HEK293 (cell line): ENCODE measurements at regions not wholly inside any gene's neighbourhood (a gene's known extent, or its start where the extent isn't known, plus 50 kb on each side); places are given as distances from the start of the nearest gene placed in this dataset.

Experiments used
- CTCF ChIA-PET: fragments of 350-600 bp; formaldehyde crosslinking; extraction: SDS; loops from one replicate; lab custom pipeline; 2021; ENCODE audit warnings: antibody characterized with exemption; lab: Yijun Ruan, JAX
- POLR2A ChIA-PET: fragments of 300-600 bp; formaldehyde crosslinking; extraction: SDS; loops from one replicate; lab custom pipeline; 2020; ENCODE audit warnings: antibody characterized with exemption, inconsistent platforms; lab: Yijun Ruan, JAX
- H3K27ac ChIP-seq: fragments of 200-500 bp; sonication (Bioruptor generic); 2 replicates; pipeline ENCODE4 v1.5.1; 2014; ENCODE audit warnings: low read depth, low read length, control low read depth, inconsistent platforms; ENCODE audit errors: extremely low read depth
- H3K36me3 ChIP-seq, 2 experiments: fragments of 200-500 bp in 1 of 2; sonication (Bioruptor generic) in 1 of 2; 1 replicate in 1 of 2; 2 replicates in 1 of 2; pipeline ENCODE4 v1.5.1; 2014 to 2017; ENCODE audit warnings: inconsistent platforms in 2 of 2, low read length in 2 of 2; ENCODE audit not compliant: control insufficient read depth in 2 of 2, insufficient read depth in 1 of 2
- H3K4me1 ChIP-seq: fragments of 200-500 bp; sonication (Bioruptor generic); 2 replicates; pipeline ENCODE4 v1.5.1; 2014; ENCODE audit warnings: mild to moderate bottlenecking, low read length, inconsistent platforms; ENCODE audit not compliant: control insufficient read depth, insufficient read depth
- H3K4me3 ChIP-seq: 2 replicates; pipeline ENCODE4 v1.5.1; 2011; ENCODE audit warnings: low read depth, mild to moderate bottlenecking, control low read depth, low read length, moderate library complexity
- H3K9me3 ChIP-seq: fragments of 200-500 bp; sonication (Bioruptor generic); 2 replicates; pipeline ENCODE4 v1.5.1; 2014; ENCODE audit warnings: low read depth, low read length, inconsistent platforms; ENCODE audit not compliant: control insufficient read depth, insufficient read depth
- HOXA7 ChIP-seq: sonication (generic); formaldehyde crosslinking; IDR thresholded peaks from 2 replicates; pipeline ENCODE4 v1.8.1; 2022; ENCODE audit warnings: missing genetic modification reagents, borderline replicate concordance
- MZF1 ChIP-seq: fragments of 450-650 bp; formaldehyde crosslinking; IDR thresholded peaks from 2 replicates; pipeline ENCODE4 v1.5.1; 2017; ENCODE audit warnings: missing biosample characterization, missing genetic modification characterization, borderline replicate concordance
- PRDM1 ChIP-seq: fragments of 450-650 bp; formaldehyde crosslinking; IDR thresholded peaks from 2 replicates; pipeline ENCODE4; 2016; ENCODE audit warnings: missing biosample characterization, missing genetic modification characterization
- SALL2 ChIP-seq: fragments of 450-650 bp; formaldehyde crosslinking; IDR thresholded peaks from 2 replicates; pipeline ENCODE4 v1.5.0; 2017; ENCODE audit warnings: missing biosample characterization, mild to moderate bottlenecking, missing genetic modification characterization, borderline replicate concordance
- YY2 ChIP-seq: fragments of 450-650 bp; formaldehyde crosslinking; IDR thresholded peaks from 2 replicates; pipeline ENCODE4 v1.5.1; 2016; ENCODE audit warnings: missing biosample characterization, missing genetic modification characterization
- ZBTB8A ChIP-seq: fragments of 450-650 bp; formaldehyde crosslinking; IDR thresholded peaks from 2 replicates; pipeline ENCODE4 v1.5.1; 2016; ENCODE audit warnings: missing biosample characterization, missing genetic modification characterization
- ZFP41 ChIP-seq: fragments of 450-650 bp; formaldehyde crosslinking; IDR thresholded peaks from 2 replicates; pipeline ENCODE4 v1.5.1; 2016; ENCODE audit warnings: missing biosample characterization, missing genetic modification characterization, borderline replicate concordance
- ZIC2 ChIP-seq: fragments of 450-650 bp; formaldehyde crosslinking; IDR thresholded peaks from 2 replicates; pipeline ENCODE4 v1.5.1; 2016; ENCODE audit warnings: missing biosample characterization, missing genetic modification characterization
- ZNF10 ChIP-seq: fragments of 450-650 bp; formaldehyde crosslinking; IDR thresholded peaks from 2 replicates; pipeline ENCODE4 v1.5.1; 2017; ENCODE audit warnings: missing biosample characterization, missing genetic modification characterization
- ZNF138 ChIP-seq: fragments of 450-650 bp; formaldehyde crosslinking; IDR thresholded peaks from 2 replicates; pipeline ENCODE4 v1.5.1; 2016; ENCODE audit warnings: missing biosample characterization, missing genetic modification characterization, borderline replicate concordance
- ZNF202 ChIP-seq: fragments of 450-650 bp; formaldehyde crosslinking; IDR thresholded peaks from 2 replicates; pipeline ENCODE4 v1.5.1; 2016; ENCODE audit warnings: missing biosample characterization, missing genetic modification characterization, borderline replicate concordance
- ZNF292 ChIP-seq: fragments of 450-650 bp; formaldehyde crosslinking; IDR thresholded peaks from 2 replicates; pipeline ENCODE4 v1.5.1; 2016; ENCODE audit warnings: low read depth, missing biosample characterization, missing genetic modification characterization, borderline replicate concordance
- ZNF350 ChIP-seq: fragments of 450-650 bp; formaldehyde crosslinking; IDR thresholded peaks from 2 replicates; pipeline ENCODE4 v1.5.0; 2017; ENCODE audit warnings: missing biosample characterization, mild to moderate bottlenecking, missing genetic modification characterization
- ZNF544 ChIP-seq: fragments of 450-650 bp; formaldehyde crosslinking; IDR thresholded peaks from 2 replicates; pipeline ENCODE4 v1.5.0; 2017; ENCODE audit warnings: missing biosample characterization, missing genetic modification characterization
- ZNF623 ChIP-seq: fragments of 450-650 bp; formaldehyde crosslinking; IDR thresholded peaks from 2 replicates; pipeline ENCODE4 v1.5.1; 2016; ENCODE audit warnings: missing biosample characterization, missing genetic modification characterization
- ZNF626 ChIP-seq: fragments of 450-650 bp; sonication (Bioruptor Pico); formaldehyde crosslinking; IDR thresholded peaks from 2 replicates; pipeline ENCODE4 v1.5.1; 2018; ENCODE audit warnings: missing biosample characterization, missing genetic modification characterization, inconsistent platforms
- ZNF660 ChIP-seq: fragments of 450-650 bp; IDR thresholded peaks from 2 replicates; pipeline ENCODE4 v1.5.1; 2018; ENCODE audit warnings: missing biosample characterization, mild to moderate bottlenecking, missing genetic modification characterization
- ZNF670 ChIP-seq: fragments of 450-650 bp; formaldehyde crosslinking; IDR thresholded peaks from 2 replicates; pipeline ENCODE4 v1.5.1; 2016; ENCODE audit warnings: missing biosample characterization, missing genetic modification characterization, low read depth
- TF ChIP-seq, protein P1 (sequence below): fragments of 450-650 bp; formaldehyde crosslinking; IDR thresholded peaks from 2 replicates; pipeline ENCODE4 v1.5.1; 2016; ENCODE audit warnings: missing biosample characterization, missing genetic modification characterization
- TF ChIP-seq, protein P2 (sequence below): fragments of 450-650 bp; formaldehyde crosslinking; IDR thresholded peaks from 2 replicates; pipeline ENCODE4 v1.5.1; 2016; ENCODE audit warnings: missing biosample characterization, missing genetic modification characterization

DNA sequence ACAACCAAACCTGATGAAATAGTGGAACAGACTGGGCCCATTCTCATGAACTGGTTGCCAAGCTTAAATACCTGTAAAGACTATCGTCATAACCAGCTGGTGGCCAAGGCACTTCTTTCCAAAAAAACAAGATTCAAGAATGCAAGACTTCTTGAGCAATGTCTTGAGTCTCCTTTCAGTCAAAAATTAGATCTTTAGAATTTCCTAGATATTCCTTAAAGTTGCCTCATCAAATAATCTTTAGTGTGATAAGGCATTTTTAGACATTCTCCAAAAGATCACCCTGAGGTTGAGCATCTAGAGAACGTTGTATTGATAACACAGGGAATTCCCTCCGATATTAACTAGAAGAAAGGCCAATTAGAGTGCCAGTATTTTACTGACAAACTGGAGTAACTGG, 236.4 kb upstream of the MEX3C start:
- CTCF ChIA-PET = interaction anchor here (1.0 kb wide), 1 partner anchor 155 kb away, joined by 5 read pairs; no protein-coding TSS in a partner anchor
- no peak overlapping the region for H3K27ac ChIP-seq
- H3K4me1 ChIP-seq = peaks cover 2% of the 10 kb centered on the region; the same call in 1 of the 2 replicates
- H3K9me3 ChIP-seq = no peaks in the 10 kb centered on the region
- TF ChIP-seq ZFP41 (tag by site-specific recombination) (no peak), ZNF544 (tag by site-specific recombination) (no peak), ZNF292 (tag by site-specific recombination) (no peak), ZNF623 (no peak), ZIC2 (tag by site-specific recombination) (no peak)
- no peak overlapping the region for H3K4me3 ChIP-seq
- POLR2A ChIA-PET = no interaction called here
- H3K36me3 ChIP-seq = no peaks in the 10 kb centered on the region

- TF ChIP-seq PRDM1 (tag by site-specific recombination) = peak; percentile 71
- TF ChIP-seq, protein P1, sequence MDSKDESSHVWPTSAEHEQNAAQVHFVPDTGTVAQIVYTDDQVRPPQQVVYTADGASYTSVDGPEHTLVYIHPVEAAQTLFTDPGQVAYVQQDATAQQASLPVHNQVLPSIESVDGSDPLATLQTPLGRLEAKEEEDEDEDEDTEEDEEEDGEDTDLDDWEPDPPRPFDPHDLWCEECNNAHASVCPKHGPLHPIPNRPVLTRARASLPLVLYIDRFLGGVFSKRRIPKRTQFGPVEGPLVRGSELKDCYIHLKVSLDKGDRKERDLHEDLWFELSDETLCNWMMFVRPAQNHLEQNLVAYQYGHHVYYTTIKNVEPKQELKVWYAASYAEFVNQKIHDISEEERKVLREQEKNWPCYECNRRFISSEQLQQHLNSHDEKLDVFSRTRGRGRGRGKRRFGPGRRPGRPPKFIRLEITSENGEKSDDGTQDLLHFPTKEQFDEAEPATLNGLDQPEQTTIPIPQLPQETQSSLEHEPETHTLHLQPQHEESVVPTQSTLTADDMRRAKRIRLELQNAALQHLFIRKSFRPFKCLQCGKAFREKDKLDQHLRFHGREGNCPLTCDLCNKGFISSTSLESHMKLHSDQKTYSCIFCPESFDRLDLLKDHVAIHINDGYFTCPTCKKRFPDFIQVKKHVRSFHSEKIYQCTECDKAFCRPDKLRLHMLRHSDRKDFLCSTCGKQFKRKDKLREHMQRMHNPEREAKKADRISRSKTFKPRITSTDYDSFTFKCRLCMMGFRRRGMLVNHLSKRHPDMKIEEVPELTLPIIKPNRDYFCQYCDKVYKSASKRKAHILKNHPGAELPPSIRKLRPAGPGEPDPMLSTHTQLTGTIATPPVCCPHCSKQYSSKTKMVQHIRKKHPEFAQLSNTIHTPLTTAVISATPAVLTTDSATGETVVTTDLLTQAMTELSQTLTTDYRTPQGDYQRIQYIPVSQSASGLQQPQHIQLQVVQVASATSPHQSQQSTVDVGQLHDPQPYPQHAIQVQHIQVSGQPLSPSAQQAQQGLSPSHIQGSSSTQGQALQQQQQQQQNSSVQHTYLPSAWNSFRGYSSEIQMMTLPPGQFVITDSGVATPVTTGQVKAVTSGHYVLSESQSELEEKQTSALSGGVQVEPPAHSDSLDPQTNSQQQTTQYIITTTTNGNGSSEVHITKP (tag by site-specific recombination) = peak; percentile 46; the same call in 1 of the 2 replicates
- TF ChIP-seq ZNF10 (tag by site-specific recombination) = no peak
- TF ChIP-seq, all 188 proteins: peak for 2
These were observed 240.1 kb upstream of the MEX3C start for GRCh38 chr18:51437280-51438271.

DNA sequence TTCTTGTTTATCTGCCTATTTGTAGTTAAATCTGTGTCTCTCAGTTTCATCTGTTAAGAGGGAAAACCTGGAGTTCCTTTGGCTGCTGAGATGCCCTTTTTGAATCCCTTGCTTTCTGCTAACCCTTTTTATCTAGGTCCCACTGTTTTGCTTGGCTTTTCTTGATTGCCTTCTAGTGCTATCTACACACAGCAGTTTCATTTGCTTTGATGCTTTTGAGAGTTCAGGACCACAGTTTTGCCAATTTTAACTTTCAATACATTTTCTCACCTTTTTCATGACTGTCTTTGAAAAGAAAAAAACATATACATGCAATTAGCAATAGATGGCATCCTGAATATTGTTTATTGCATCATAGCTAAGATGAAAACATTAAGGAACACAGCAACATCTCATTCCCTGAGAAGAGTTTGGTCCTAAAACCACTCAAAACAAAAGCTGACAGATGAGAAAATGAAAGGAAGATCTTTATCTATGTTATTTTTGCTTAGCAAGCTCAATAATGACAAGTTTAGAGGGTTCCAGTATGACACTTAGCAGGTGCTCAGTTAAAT, 241.4 kb upstream of the MEX3C start:
- Histone ChIP-seq H3K4me1 (peaks cover 2% of the 10 kb centered on the region; the same call in 1 of the 2 replicates), H3K9me3 (no peaks in the 10 kb centered on the region), H3K27ac (no peak overlapping the region), H3K36me3 (no peaks in the 10 kb centered on the region), H3K4me3 (no peak overlapping the region)
- ChIA-PET POLR2A (no interaction called here), CTCF (interaction anchor here (1.0 kb wide), 1 partner anchor 161 kb away, joined by 3 read pairs; no protein-coding TSS in a partner anchor)
- no peak for TF ChIP-seq HOXA7 (CRISPR knock-in tag)
- TF ChIP-seq ZNF350 (tag by site-specific recombination) = no peak
- no peak for TF ChIP-seq ZNF202 (tag by site-specific recombination)
- no peak for TF ChIP-seq ZNF138 (tag by site-specific recombination)
- no peak for TF ChIP-seq ZNF626
- TF ChIP-seq YY2 (tag by site-specific recombination) = no peak
- TF ChIP-seq, protein P2, sequence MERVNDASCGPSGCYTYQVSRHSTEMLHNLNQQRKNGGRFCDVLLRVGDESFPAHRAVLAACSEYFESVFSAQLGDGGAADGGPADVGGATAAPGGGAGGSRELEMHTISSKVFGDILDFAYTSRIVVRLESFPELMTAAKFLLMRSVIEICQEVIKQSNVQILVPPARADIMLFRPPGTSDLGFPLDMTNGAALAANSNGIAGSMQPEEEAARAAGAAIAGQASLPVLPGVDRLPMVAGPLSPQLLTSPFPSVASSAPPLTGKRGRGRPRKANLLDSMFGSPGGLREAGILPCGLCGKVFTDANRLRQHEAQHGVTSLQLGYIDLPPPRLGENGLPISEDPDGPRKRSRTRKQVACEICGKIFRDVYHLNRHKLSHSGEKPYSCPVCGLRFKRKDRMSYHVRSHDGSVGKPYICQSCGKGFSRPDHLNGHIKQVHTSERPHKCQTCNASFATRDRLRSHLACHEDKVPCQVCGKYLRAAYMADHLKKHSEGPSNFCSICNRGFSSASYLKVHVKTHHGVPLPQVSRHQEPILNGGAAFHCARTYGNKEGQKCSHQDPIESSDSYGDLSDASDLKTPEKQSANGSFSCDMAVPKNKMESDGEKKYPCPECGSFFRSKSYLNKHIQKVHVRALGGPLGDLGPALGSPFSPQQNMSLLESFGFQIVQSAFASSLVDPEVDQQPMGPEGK = no peak
- no peak for TF ChIP-seq ZNF660
- no peak for TF ChIP-seq ZBTB8A (tag by site-specific recombination)
- TF ChIP-seq ZNF670 (tag by site-specific recombination) = no peak
- TF ChIP-seq MZF1 (tag by site-specific recombination) = no peak
- TF ChIP-seq SALL2 = no peak
- TF ChIP-seq ZFP41 (tag by site-specific recombination) = no peak

More at GRCh38 chr18:51437280-51438271, 240.1 kb upstream of the MEX3C start:
- H3K4me3 ChIP-seq = no peak overlapping the region
- H3K36me3 ChIP-seq = no peaks in the 10 kb centered on the region
- H3K4me1 ChIP-seq = peaks cover 2% of the 10 kb centered on the region; the same call in 1 of the 2 replicates
- H3K27ac ChIP-seq = no peak overlapping the region
- no peaks in the 10 kb centered on the region for H3K9me3 ChIP-seq
- POLR2A ChIA-PET = no interaction called here
- CTCF ChIA-PET = no interaction called here
